Kidney (tissue), 13 donors: ENCODE measurements at regions not wholly inside any gene's neighbourhood (a gene's known extent, or its start where the extent isn't known, plus 50 kb on each side); places are given as distances from the start of the nearest gene placed in this dataset.
"Not testable (repeated sequence)": the region's sequence is repeated elsewhere in the genome, so short reads cannot be mapped to it uniquely, and the experiment has no call there.

Source experiments
- DNase-seq, 5 donors: peaks; one replicate each; pipeline ENCODE4 v3.0.0-alpha.2; 2013 to 2020
- FAIRE-seq: peaks from 2 replicates; lab custom pipeline; 2012; peaks lifted over from hg19 to GRCh38; lab: Jason Lieb, UNC
- H3K27ac ChIP-seq, 2 donors: one replicate each; pipeline ENCODE4 v1.7.0; 2013; ENCODE audit warnings: low read depth in 2 of 2, low read length in 2 of 2, inconsistent platforms in 1 of 2
- H3K27me3 ChIP-seq: one replicate; pipeline ENCODE4 v1.7.1; 2013; ENCODE audit warnings: low read length, inconsistent platforms; ENCODE audit not compliant: control insufficient read depth, insufficient read depth
- H3K36me3 ChIP-seq, 3 donors: one replicate each; pipeline versions ENCODE4 v1.7.0 to v1.7.1; 2013; ENCODE audit warnings: low read length in 3 of 3, control low read depth in 1 of 3, inconsistent platforms in 1 of 3; ENCODE audit not compliant: insufficient read depth in 3 of 3, control insufficient read depth in 2 of 3
- H3K4me1 ChIP-seq, 3 donors: one replicate each; pipeline versions ENCODE4 v1.7.0 to v1.7.1; 2013; ENCODE audit warnings: low read length in 3 of 3, inconsistent platforms in 1 of 3, low read depth in 1 of 3; ENCODE audit not compliant: control insufficient read depth in 2 of 3, insufficient read depth in 2 of 3
- H3K4me3 ChIP-seq, 3 donors: one replicate each; pipeline versions ENCODE4 v1.7.0 to v1.8.1; 2013; ENCODE audit warnings: low read length in 3 of 3, control low read depth in 1 of 3, inconsistent platforms in 1 of 3
- H3K9ac ChIP-seq, 3 donors: one replicate each; pipeline versions ENCODE4 v1.7.0 to v1.7.1; 2013; ENCODE audit warnings: low read length in 3 of 3, control low read depth in 1 of 3, inconsistent platforms in 1 of 3
- H3K9me3 ChIP-seq, 3 donors: one replicate each; pipeline versions ENCODE4 v1.7.0 to v1.7.1; 2013; ENCODE audit warnings: low read length in 3 of 3, control low read depth in 1 of 3, inconsistent platforms in 1 of 3; ENCODE audit not compliant: control insufficient read depth in 2 of 3, insufficient read depth in 1 of 3
- intact Hi-C: fragments of 100-400 bp; cut with DNase I; formaldehyde crosslinking; loops from one replicate; pipeline ENCODE4 v1.11.1; 2022
- TF ChIP-seq, protein P1 (sequence below): IDR thresholded peaks from 3 replicates; pipeline ENCODE4 v1.5.1; 2012; ENCODE audit warnings: mild to moderate bottlenecking, moderate library complexity, borderline replicate concordance; ENCODE audit not compliant: insufficient read depth; ENCODE audit errors: extremely low read depth
- donor health status: control.
- donor health status: control.
- donor health status: control.
- donor health status: control.
- donor health status: control.
- donor health status: DM: yes; HTN: yes; CAD: no.
- donor health status: Normal renal cell carcinoma (clear cell type).

DNA sequence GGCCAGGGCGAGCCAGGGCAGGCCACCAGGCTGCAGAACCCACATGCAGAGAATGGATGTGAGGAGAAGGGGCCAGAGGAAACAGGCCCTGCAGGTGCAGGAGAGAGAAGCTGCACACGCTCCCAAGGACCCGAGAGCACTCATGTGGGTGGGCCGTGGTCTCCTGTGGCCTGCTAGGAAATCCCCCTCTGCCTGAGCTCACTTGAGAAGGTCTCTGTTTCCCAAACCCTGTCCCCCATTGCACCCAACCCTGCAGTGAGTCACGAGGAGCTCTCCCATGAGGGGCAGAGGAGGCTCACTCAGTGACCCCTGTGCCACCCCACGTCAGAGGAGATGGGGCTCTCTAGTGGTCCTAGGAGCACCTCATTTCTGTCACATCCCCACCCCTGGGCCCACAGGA lies 111.1 kb downstream of the KLF13 start:
- Histone ChIP-seq H3K9ac (no peak overlapping the region), H3K27me3 (no peaks in the 10 kb centered on the region), H3K4me1 (peaks cover 0 to 9% (median 3%) of the 10 kb centered on the region in 3 donors), H3K36me3 (no peaks in the 10 kb centered on the region), H3K4me3 (no peak overlapping the region), H3K27ac (no peak overlapping the region), H3K9me3 (no peaks in the 10 kb centered on the region)
- intact Hi-C loops, result loop anchor here (5.0 kb wide), 1 partner anchor 35 kb away; no protein-coding TSS in a partner anchor
- FAIRE-seq (no peak), DNase-seq (no peak)
- TF ChIP-seq, protein P1, sequence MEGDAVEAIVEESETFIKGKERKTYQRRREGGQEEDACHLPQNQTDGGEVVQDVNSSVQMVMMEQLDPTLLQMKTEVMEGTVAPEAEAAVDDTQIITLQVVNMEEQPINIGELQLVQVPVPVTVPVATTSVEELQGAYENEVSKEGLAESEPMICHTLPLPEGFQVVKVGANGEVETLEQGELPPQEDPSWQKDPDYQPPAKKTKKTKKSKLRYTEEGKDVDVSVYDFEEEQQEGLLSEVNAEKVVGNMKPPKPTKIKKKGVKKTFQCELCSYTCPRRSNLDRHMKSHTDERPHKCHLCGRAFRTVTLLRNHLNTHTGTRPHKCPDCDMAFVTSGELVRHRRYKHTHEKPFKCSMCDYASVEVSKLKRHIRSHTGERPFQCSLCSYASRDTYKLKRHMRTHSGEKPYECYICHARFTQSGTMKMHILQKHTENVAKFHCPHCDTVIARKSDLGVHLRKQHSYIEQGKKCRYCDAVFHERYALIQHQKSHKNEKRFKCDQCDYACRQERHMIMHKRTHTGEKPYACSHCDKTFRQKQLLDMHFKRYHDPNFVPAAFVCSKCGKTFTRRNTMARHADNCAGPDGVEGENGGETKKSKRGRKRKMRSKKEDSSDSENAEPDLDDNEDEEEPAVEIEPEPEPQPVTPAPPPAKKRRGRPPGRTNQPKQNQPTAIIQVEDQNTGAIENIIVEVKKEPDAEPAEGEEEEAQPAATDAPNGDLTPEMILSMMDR, result no peak

DNA sequence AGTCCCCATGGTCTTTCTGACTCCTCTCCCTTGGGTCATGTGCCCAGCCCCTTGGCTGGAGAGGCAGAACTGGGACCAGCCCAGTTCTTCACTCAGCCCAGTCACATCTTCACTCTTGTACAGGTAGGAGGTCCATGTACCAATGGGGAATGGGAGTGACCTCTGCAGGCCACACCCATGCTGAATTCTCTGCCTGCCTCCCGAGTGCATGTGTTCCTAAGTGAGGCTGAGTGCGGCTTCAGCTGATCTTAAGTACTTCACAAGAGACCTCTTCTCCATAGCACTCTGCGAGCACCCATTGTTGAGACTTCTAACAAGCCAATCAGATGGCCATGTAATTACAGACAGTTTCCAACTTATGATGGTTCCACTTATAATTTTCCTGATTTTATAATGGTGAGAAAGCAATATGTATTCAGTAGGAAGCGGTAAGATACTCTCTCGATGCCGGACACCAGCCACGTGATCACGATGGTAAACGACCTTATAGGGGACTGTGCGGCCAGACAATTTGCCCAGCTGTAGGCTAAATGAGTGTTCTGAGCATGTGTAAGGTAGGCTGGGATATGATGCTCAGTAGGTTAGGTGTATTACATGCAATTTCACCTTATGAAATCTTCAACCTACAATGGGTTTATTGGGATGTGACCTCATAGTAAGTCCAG lies 112.1 kb downstream of the KLF13 start:
- no peak overlapping the region for H3K9ac ChIP-seq
- no peaks in the 10 kb centered on the region for H3K36me3 ChIP-seq
- no peaks in the 10 kb centered on the region for H3K9me3 ChIP-seq
- intact Hi-C loops, result loop anchor here (5.0 kb wide), 1 partner anchor 36 kb away; no protein-coding TSS in a partner anchor
- H3K27ac ChIP-seq, result no peak overlapping the region
- peaks cover 0 to 9% (median 3%) of the 10 kb centered on the region in 3 donors for H3K4me1 ChIP-seq
- no peaks in the 10 kb centered on the region for H3K27me3 ChIP-seq
- TF ChIP-seq, protein P1, result no peak
- FAIRE-seq (no peak), DNase-seq (no peak)
- no peak overlapping the region for H3K4me3 ChIP-seq

DNA sequence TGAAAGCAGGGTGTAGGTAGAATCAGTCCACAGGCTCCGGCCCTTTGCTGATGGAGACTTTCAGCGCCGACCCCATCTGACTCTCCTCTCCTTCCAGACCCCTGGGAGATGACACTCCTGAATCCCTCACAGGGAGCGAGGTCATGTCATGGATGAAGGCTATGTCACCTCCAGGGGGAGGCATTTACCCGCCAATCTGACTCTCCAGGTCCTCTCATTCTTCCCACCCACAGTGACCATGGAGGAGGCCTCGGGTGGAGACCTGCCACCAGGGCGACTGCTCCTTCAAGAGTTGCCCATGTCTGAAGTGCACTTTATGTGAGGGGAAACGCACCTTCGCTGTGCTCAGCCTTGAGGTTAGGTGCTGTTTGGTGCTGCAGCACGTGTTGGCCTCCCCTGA lies 112.7 kb downstream of the KLF13 start:
- H3K4me3 ChIP-seq, result no peak overlapping the region
- H3K27me3 ChIP-seq, result no peaks in the 10 kb centered on the region

DNA sequence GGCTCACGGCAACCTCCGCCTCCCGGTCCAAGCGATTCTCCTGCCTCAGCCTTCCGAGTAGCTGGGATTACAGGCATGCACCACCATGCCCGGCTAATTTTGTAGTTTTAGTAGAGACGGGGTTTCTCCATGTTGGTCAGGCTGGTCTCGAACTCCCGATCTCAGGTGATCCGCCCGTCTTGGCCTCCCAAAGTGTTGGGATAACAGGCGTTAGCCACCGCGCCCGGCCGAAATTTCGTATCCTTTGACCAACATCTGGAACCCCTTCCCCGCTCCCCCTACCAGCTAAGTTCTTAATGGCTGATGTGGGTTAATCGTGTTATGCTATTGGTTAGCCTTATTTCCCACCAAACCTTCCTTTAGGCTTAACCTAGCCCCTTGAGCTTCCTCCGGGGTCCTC lies 113.6 kb downstream of the KLF13 start:
- H3K27ac ChIP-seq, H3K27me3 ChIP-seq, H3K36me3 ChIP-seq, H3K9me3 ChIP-seq, FAIRE-seq, H3K4me1 ChIP-seq, intact Hi-C loops, DNase-seq: not testable (repeated sequence)
- H3K4me3 ChIP-seq, result peak overlapping the region in 2 of 3 donors; percentile 51 to 66
- H3K9ac ChIP-seq, result peak overlapping the region in 2 of 3 donors; percentile 14 to 15

More for the DNA sequence above, 112.7 kb downstream of the KLF13 start:
- H3K36me3 ChIP-seq, result no peaks in the 10 kb centered on the region
- peaks cover 0 to 7% (median 3%) of the 10 kb centered on the region in 3 donors for H3K4me1 ChIP-seq
- DNase-seq (peak in 3 of 5 donors; percentile 24 to 48 (median 37)), FAIRE-seq (no peak)
- H3K27ac ChIP-seq, result no peak overlapping the region
- no peak overlapping the region for H3K9ac ChIP-seq
- no peaks in the 10 kb centered on the region for H3K9me3 ChIP-seq
- intact Hi-C loops, result loop anchor here (5.0 kb wide), 1 partner anchor 37 kb away; no protein-coding TSS in a partner anchor
- TF ChIP-seq, protein P1, result peak; percentile 21
